GM23338 (cell line): ENCODE measurements at regions not wholly inside any gene's neighbourhood (a gene's known extent, or its start where the extent isn't known, plus 50 kb on each side); places are given as distances from the start of the nearest gene placed in this dataset.

ENCODE experiments used
- ATAC-seq: fragments of 200-7000 bp; cut with Tn5 transposase; 3 replicates; pipeline ENCODE4 v1.9.1; 2020
- DNase-seq: peaks from one replicate; pipeline ENCODE4 v3.0.0-alpha.2; 2015; ENCODE audit warnings: low spot score
- H2AFZ ChIP-seq: fragments of 200-600 bp; sonication (generic); 2 replicates; pipeline ENCODE4 v1.8.0; 2016; ENCODE audit warnings: antibody characterized with exemption, mild to moderate bottlenecking, moderate library complexity
- H3F3A ChIP-seq: fragments of 200-600 bp; sonication (generic); replicated peaks from 2 replicates; pipeline ENCODE4 v1.8.0; 2017; ENCODE audit warnings: antibody characterized with exemption, mixed run types, low read depth
- H3K27ac ChIP-seq: fragments of 200-600 bp; sonication (generic); 2 replicates; pipeline ENCODE4 v1.6.1; 2016; ENCODE audit warnings: low read depth
- H3K27me3 ChIP-seq: fragments of 200-600 bp; sonication (generic); 2 replicates; pipeline ENCODE4 v1.8.0; 2016; ENCODE audit warnings: mild to moderate bottlenecking, mixed run types, moderate library complexity; ENCODE audit not compliant: insufficient read depth
- H3K36me3 ChIP-seq: fragments of 200-600 bp; sonication (generic); 2 replicates; pipeline ENCODE4 v1.8.0; 2016; ENCODE audit warnings: mild to moderate bottlenecking; ENCODE audit not compliant: insufficient read depth
- H3K4me1 ChIP-seq: fragments of 200-600 bp; sonication (generic); 2 replicates; pipeline ENCODE4 v1.8.0; 2016; ENCODE audit warnings: mild to moderate bottlenecking, moderate library complexity; ENCODE audit not compliant: insufficient read depth
- H3K4me2 ChIP-seq: fragments of 200-600 bp; sonication (generic); 2 replicates; pipeline ENCODE4 v1.7.1; 2017; ENCODE audit warnings: mixed run types
- H3K4me3 ChIP-seq: fragments of 200-600 bp; sonication (generic); 2 replicates; pipeline ENCODE4 v1.6.1; 2016; ENCODE audit warnings: mixed run types
- H3K79me2 ChIP-seq: fragments of 200-600 bp; sonication (generic); replicated peaks from 2 replicates; pipeline ENCODE4 v1.8.0; 2017; ENCODE audit warnings: mild to moderate bottlenecking; ENCODE audit not compliant: insufficient read depth
- H3K9me2 ChIP-seq: fragments of 200-600 bp; sonication (generic); 2 replicates; pipeline ENCODE4 v1.8.0; 2017; ENCODE audit not compliant: insufficient read depth
- H4K20me1 ChIP-seq: fragments of 200-600 bp; sonication (generic); replicated peaks from 2 replicates; pipeline ENCODE4 v1.8.0; 2017; ENCODE audit warnings: mild to moderate bottlenecking; ENCODE audit not compliant: insufficient read depth
- H3K27ac Mint-ChIP-seq: 2 replicates; pipeline ENCODE4 v1.8.0; 2020; ENCODE audit warnings: inconsistent platforms, mild to moderate bottlenecking, moderate library complexity, mixed read lengths
- H3K27me3 Mint-ChIP-seq: 3 replicates; pipeline ENCODE4 v1.8.0; 2022; ENCODE audit warnings: low read depth, mild to moderate bottlenecking, moderate library complexity, mixed read lengths, inconsistent platforms; ENCODE audit not compliant: insufficient read depth, poor library complexity
- H3K36me3 Mint-ChIP-seq: 3 replicates; pipeline ENCODE4 v1.8.0; 2021; ENCODE audit warnings: low read depth, mild to moderate bottlenecking, inconsistent platforms, moderate library complexity, mixed read lengths
- H3K4me1 Mint-ChIP-seq: 3 replicates; pipeline ENCODE4 v1.8.0; 2020; ENCODE audit warnings: mild to moderate bottlenecking, inconsistent platforms, mixed read lengths
- H3K4me3 Mint-ChIP-seq: 3 replicates; pipeline ENCODE4 v1.8.0; 2021; ENCODE audit warnings: moderate library complexity, mild to moderate bottlenecking, inconsistent platforms, mixed read lengths
- H3K9me3 Mint-ChIP-seq: 3 replicates; pipeline ENCODE4 v1.8.0; 2020; ENCODE audit warnings: moderate library complexity, mild to moderate bottlenecking, inconsistent platforms, mixed read lengths
- CREB1 ChIP-seq: fragments of 250-450 bp; sonication (Bioruptor Pico); IDR thresholded peaks from 2 replicates; pipeline ENCODE4 v1.5.0; 2020; ENCODE audit warnings: low read depth, mild to moderate bottlenecking, moderate library complexity
- CTCF ChIP-seq, 2 experiments: fragments of 200-600 bp in 1 of 2; sonication (generic) in 1 of 2; conservative IDR thresholded peaks; 2 replicates each; pipeline versions ENCODE4 v1.5.1 to v1.6.1; 2016 to 2017; ENCODE audit warnings: antibody characterized with exemption in 2 of 2, low read depth in 2 of 2, mild to moderate bottlenecking in 2 of 2, moderate library complexity in 1 of 2
- EZH2 ChIP-seq: fragments of 200-600 bp; sonication (generic); IDR thresholded peaks from one replicate; pipeline ENCODE4 v1.8.0; 2017; ENCODE audit warnings: antibody characterized with exemption, mild to moderate bottlenecking, low read depth; ENCODE audit not compliant: unreplicated experiment
- EZH2phosphoT487 ChIP-seq: fragments of 200-600 bp; sonication (generic); IDR thresholded peaks from one replicate; pipeline ENCODE4 v1.8.1; 2018; ENCODE audit warnings: antibody characterized with exemption; ENCODE audit not compliant: unreplicated experiment
- JUNB ChIP-seq: IDR thresholded peaks from one replicate; pipeline ENCODE4 v1.6.1; 2016; ENCODE audit warnings: antibody characterized with exemption; ENCODE audit not compliant: unreplicated experiment
- NANOG ChIP-seq: IDR thresholded peaks from 2 replicates; pipeline ENCODE4 v1.6.1; 2016; ENCODE audit warnings: antibody characterized with exemption, borderline replicate concordance
- POLR2AphosphoS5 ChIP-seq: IDR thresholded peaks from 2 replicates; pipeline ENCODE4 v1.6.1; 2016; ENCODE audit warnings: antibody characterized with exemption, low read depth
- TF ChIP-seq, protein P1 (sequence below): fragments of 250-450 bp; sonication (Bioruptor Pico); IDR thresholded peaks from 2 replicates; pipeline ENCODE4 v1.5.0; 2020; ENCODE audit warnings: mild to moderate bottlenecking, moderate library complexity
- TF ChIP-seq, protein P2 (sequence below): IDR thresholded peaks from one replicate; pipeline ENCODE4 v1.6.1; 2018; ENCODE audit warnings: antibody characterized with exemption; ENCODE audit not compliant: unreplicated experiment
- TF ChIP-seq, protein P3 (sequence below): IDR thresholded peaks from 2 replicates; pipeline ENCODE4 v1.6.1; 2016; ENCODE audit warnings: antibody characterized with exemption

- TF ChIP-seq, protein P1, sequence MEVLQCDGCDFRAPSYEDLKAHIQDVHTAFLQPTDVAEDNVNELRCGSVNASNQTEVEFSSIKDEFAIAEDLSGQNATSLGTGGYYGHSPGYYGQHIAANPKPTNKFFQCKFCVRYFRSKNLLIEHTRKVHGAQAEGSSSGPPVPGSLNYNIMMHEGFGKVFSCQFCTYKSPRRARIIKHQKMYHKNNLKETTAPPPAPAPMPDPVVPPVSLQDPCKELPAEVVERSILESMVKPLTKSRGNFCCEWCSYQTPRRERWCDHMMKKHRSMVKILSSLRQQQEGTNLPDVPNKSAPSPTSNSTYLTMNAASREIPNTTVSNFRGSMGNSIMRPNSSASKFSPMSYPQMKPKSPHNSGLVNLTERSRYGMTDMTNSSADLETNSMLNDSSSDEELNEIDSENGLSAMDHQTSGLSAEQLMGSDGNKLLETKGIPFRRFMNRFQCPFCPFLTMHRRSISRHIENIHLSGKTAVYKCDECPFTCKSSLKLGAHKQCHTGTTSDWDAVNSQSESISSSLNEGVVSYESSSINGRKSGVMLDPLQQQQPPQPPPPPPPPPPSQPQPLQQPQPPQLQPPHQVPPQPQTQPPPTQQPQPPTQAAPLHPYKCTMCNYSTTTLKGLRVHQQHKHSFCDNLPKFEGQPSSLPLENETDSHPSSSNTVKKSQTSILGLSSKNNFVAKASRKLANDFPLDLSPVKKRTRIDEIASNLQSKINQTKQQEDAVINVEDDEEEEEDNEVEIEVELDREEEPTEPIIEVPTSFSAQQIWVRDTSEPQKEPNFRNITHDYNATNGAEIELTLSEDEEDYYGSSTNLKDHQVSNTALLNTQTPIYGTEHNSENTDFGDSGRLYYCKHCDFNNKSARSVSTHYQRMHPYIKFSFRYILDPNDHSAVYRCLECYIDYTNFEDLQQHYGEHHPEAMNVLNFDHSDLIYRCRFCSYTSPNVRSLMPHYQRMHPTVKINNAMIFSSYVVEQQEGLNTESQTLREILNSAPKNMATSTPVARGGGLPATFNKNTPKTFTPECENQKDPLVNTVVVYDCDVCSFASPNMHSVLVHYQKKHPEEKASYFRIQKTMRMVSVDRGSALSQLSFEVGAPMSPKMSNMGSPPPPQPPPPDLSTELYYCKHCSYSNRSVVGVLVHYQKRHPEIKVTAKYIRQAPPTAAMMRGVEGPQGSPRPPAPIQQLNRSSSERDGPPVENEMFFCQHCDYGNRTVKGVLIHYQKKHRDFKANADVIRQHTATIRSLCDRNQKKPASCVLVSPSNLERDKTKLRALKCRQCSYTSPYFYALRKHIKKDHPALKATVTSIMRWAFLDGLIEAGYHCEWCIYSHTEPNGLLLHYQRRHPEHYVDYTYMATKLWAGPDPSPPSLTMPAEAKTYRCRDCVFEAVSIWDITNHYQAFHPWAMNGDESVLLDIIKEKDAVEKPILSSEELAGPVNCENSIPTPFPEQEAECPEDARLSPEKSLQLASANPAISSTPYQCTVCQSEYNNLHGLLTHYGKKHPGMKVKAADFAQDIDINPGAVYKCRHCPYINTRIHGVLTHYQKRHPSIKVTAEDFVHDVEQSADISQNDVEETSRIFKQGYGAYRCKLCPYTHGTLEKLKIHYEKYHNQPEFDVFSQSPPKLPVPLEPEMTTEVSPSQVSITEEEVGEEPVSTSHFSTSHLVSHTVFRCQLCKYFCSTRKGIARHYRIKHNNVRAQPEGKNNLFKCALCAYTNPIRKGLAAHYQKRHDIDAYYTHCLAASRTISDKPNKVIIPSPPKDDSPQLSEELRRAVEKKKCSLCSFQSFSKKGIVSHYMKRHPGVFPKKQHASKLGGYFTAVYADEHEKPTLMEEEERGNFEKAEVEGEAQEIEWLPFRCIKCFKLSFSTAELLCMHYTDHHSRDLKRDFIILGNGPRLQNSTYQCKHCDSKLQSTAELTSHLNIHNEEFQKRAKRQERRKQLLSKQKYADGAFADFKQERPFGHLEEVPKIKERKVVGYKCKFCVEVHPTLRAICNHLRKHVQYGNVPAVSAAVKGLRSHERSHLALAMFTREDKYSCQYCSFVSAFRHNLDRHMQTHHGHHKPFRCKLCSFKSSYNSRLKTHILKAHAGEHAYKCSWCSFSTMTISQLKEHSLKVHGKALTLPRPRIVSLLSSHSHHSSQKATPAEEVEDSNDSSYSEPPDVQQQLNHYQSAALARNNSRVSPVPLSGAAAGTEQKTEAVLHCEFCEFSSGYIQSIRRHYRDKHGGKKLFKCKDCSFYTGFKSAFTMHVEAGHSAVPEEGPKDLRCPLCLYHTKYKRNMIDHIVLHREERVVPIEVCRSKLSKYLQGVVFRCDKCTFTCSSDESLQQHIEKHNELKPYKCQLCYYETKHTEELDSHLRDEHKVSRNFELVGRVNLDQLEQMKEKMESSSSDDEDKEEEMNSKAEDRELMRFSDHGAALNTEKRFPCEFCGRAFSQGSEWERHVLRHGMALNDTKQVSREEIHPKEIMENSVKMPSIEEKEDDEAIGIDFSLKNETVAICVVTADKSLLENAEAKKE, result no peak
Measured at GRCh38 chr5:71894091-71894490, 175.0 kb downstream of the CARTPT start (continued).

DNA sequence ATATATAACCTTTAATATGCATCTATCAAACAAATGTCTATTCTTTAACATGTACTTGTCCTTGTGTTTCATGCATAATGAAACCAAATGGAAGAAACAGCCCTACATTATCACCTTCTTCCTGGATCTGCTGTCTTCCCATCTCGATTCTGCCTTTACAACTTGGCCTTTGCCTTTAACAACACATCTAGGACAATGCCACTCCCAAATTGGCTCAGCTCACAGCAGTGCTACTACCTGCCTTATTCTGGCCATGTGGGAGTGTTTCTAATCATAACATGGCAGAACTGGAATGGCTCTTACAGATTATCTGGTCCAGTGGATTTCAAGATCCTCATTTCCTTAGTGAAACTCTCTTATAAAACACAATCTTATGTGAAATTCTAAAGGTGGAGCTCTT, 176.5 kb downstream of the CARTPT start:
- no peaks in the 10 kb centered on the region for H3K36me3 ChIP-seq
- Mint-ChIP-seq H3K9me3 (peaks cover 11% of the 10 kb centered on the region; the same call in 2 of the 3 replicates), H3K27ac (no peak overlapping the region), H3K4me3 (no peak overlapping the region), H3K36me3 (no peaks in the 10 kb centered on the region), H3K27me3 (peaks cover 6% of the 10 kb centered on the region), H3K4me1 (peaks cover 15% of the 10 kb centered on the region)
- no peak overlapping the region for H3K27ac ChIP-seq
- no peak overlapping the region for H3K4me3 ChIP-seq
- no peaks in the 10 kb centered on the region for H3F3A ChIP-seq
- H3K4me1 ChIP-seq, result no peaks in the 10 kb centered on the region
- H4K20me1 ChIP-seq, result no peaks in the 10 kb centered on the region
- H2AFZ ChIP-seq, result no peak overlapping the region
- no peaks in the 10 kb centered on the region for H3K27me3 ChIP-seq
- H3K9me2 ChIP-seq, result no peaks in the 10 kb centered on the region; the same call in 1 of the 2 replicates
- ATAC-seq, result no peak
- DNase-seq, result no peak
- H3K79me2 ChIP-seq, result no peaks in the 10 kb centered on the region
- H3K4me2 ChIP-seq, result no peak overlapping the region
- TF ChIP-seq POLR2AphosphoS5, result no peak
- TF ChIP-seq EZH2phosphoT487, result no peak
- TF ChIP-seq JUNB, result no peak
- TF ChIP-seq, protein P2, sequence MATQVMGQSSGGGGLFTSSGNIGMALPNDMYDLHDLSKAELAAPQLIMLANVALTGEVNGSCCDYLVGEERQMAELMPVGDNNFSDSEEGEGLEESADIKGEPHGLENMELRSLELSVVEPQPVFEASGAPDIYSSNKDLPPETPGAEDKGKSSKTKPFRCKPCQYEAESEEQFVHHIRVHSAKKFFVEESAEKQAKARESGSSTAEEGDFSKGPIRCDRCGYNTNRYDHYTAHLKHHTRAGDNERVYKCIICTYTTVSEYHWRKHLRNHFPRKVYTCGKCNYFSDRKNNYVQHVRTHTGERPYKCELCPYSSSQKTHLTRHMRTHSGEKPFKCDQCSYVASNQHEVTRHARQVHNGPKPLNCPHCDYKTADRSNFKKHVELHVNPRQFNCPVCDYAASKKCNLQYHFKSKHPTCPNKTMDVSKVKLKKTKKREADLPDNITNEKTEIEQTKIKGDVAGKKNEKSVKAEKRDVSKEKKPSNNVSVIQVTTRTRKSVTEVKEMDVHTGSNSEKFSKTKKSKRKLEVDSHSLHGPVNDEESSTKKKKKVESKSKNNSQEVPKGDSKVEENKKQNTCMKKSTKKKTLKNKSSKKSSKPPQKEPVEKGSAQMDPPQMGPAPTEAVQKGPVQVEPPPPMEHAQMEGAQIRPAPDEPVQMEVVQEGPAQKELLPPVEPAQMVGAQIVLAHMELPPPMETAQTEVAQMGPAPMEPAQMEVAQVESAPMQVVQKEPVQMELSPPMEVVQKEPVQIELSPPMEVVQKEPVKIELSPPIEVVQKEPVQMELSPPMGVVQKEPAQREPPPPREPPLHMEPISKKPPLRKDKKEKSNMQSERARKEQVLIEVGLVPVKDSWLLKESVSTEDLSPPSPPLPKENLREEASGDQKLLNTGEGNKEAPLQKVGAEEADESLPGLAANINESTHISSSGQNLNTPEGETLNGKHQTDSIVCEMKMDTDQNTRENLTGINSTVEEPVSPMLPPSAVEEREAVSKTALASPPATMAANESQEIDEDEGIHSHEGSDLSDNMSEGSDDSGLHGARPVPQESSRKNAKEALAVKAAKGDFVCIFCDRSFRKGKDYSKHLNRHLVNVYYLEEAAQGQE, result no peak
- TF ChIP-seq, protein P3, sequence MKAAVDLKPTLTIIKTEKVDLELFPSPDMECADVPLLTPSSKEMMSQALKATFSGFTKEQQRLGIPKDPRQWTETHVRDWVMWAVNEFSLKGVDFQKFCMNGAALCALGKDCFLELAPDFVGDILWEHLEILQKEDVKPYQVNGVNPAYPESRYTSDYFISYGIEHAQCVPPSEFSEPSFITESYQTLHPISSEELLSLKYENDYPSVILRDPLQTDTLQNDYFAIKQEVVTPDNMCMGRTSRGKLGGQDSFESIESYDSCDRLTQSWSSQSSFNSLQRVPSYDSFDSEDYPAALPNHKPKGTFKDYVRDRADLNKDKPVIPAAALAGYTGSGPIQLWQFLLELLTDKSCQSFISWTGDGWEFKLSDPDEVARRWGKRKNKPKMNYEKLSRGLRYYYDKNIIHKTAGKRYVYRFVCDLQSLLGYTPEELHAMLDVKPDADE, result no peak
- no peak for TF ChIP-seq EZH2
- TF ChIP-seq CTCF (conservative IDR thresholded peaks at IDR 0.05; ENCODE audit: low read depth in 2 of 2), result no peak
- TF ChIP-seq CREB1 (CRISPR knock-in tag), result no peak
- TF ChIP-seq NANOG, result no peak
